Hippocampal formation (tissue), 2 donors: ENCODE measurements at regions not wholly inside any gene's neighbourhood (a gene's known extent, or its start where the extent isn't known, plus 50 kb on each side); places are given as distances from the start of the nearest gene placed in this dataset.
"Not testable (repeated sequence)": the region's sequence is repeated elsewhere in the genome, so short reads cannot be mapped to it uniquely, and the experiment has no call there.

Source experiments
- DNase-seq, 2 donors: peaks; one replicate each; lab custom pipeline; 2025; lab: John Stamatoyannopoulos, UW

DNA sequence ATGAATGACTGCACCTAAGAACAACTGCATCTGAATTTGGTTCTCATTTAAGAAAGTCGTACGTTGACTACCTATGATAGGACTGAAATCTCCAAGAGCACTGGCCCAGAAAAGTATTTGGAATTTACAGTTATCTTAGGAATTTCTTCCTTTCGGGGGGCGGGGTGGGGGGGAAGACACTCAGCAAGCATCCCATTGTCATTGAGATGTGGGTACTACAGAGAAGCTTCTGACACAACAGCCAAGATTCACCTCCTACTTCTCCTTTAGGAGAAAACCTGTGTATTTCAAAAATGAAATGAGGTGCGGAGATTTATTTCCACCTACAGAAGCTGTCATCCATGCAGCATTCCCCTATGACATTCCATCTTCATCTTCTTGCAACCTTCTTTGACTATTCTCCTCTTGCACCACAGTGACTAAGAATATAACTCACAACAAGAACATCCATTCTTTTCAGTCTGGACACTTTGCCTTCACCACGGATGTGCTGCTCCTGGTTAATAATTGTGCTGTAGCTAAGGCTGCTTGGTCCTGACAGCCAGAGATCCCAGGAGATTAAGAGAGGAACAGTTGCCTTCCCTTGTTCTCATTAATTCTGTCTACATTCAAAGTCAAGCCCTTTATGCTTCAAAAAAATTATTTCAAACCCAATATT lies 98.4 kb upstream of the FRMD4A start:
- no peak for DNase-seq

DNA sequence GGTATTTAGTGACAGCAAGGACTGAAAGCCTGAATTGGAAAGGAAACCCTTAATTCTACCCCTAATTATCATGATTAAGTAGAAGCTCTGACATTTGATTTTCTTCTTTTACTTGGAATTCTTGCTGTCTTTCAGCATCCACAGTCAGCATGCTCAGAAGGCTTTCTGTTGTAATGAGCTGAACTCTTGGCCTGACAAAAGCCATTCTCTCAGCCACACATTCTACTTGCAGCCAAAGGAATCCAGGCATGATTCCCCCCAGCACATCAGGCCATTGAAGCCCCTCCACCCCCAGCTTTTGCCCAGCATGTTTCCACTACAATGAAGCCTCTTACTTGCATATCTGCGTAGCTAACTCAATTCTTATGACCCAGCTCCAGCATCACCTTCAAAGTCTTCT lies 94.3 kb upstream of the FRMD4A start:
- no peak for DNase-seq

DNA sequence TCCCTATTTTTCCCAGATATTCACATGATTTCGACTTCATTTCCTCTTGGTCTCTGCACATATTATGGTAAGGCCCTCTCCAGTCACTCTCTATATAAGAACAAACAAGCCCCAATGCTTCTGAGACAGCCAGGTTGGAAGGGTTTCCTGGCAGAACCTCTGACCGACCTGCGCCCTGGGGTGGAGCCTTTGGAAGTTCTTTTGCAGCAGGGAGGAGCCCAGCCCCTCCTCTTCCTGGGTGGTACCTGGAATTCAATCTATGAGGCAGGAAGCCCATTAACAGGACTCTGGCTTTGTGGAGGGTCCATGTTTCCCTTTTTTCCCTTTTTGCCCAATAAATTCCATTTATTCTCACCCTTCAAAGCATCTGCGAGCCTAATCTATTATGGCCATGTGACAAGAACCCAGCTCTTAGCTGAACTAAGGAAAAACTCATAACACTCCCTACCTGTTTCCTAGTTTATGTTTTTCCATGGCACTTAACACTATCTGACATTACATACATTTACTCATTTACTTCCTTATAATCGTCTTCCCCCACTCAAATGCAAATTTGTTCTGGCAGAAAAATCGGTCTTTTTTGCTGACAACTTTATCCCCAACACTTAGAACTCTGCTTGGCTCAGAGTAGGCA lies 92.5 kb upstream of the FRMD4A start:
- DNase-seq = no peak

DNA sequence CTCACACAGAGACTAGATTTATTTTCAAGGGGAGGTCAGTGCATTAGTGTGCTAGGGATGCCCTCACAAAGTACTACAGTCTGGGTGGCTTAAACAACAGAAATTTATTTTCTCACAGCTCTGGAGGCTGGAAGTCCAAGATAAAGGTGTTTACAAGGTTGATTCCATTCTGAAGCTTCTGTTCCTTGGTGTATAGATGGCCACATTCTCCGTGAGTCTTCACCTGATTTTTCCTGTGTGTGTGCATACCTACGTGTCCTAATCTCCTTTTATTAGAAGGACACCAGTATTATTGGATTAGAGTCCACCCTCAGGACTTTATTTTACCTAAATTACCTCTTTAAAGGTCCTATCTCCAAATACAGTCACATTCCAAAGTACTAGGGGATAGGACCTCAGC lies 91.7 kb upstream of the FRMD4A start:
- DNase-seq = no peak

DNA sequence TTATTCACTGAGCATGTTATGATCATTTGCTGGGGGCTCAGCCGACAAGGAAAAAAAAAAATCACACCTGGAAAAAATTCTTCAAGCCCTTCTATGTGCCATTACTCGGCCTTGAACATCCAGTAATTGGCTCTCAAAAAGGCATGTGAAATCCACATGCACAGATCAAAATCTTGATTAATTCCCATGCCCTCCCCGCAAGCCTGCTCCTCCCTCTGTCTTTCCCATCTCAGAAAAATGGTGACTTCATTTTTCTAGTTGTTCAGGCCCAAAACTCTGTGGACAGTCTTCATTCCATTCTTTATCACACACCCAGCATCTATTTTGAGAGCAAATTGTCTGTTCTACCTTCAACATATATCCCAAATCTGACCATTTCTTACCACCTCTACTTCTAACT lies 91.2 kb upstream of the FRMD4A start:
- DNase-seq = no peak

DNA sequence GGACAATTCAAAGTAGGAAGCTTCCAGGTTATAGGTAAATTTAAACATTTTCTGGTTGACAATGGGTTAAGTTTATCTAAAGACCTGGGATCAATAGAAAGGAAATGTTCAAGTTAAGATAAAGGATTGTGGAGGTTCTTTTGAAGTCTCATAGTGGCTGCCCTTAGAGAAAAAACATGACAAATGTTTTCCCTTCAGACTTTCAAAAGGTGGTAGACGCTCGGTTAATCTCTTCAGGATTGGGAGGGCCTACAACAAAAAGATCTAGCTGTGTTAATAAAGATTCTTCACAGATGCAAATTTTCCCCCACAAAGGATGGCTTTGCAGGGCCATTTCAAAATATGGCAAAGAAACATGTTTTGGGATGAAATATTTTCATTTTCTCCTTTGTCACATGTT lies 86.6 kb upstream of the FRMD4A start:
- not testable (repeated sequence) for DNase-seq

DNA sequence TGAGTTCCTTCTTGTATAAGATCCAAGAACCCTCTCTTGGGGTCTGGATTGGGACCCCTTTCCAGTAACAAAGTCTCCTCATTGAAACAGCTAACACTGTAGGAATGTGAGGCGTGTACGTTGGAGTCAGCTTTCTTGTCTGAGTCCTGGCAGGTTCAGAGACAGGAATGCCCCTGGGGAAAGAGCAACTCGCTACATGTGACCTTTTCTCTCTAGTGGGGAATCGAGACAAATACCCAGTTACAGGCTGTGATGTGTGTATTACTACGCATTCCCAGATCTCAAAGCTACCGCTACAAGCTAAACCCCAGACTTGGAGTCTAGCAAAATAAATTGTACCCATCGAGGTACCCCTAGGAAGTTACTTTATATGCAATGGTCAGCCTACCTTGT lies 85.6 kb upstream of the FRMD4A start:
- DNase-seq = no peak

DNA sequence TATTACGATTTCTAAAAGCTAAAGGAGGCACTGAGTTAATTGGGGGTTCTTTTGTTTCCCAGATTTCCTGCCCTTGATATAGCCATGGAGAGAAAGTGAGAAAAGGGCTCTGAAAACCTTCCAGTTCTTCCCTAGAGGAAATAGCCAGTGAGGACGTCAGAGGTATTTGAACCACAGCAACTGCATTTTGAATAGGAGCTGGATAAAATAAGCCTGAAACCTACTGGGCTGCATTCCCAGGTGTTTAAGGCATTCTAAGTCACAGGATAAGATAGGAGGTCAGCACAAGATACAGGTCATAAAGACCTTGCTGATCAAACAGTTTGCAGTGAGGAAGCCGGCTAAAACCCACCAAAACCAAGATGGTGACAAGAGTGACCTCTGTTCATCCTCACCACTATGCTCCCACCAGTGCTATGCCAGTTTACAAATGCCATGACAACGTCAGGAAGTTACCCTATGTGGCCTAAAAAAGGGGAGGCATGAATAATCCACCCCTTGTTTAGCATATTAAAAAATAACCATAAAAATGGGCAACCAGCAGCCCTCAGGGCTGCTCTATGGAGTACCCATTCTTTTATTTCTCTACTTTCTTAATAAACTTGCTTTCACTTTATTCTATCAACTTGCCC lies 85.1 kb upstream of the FRMD4A start:
- DNase-seq = no peak

DNA sequence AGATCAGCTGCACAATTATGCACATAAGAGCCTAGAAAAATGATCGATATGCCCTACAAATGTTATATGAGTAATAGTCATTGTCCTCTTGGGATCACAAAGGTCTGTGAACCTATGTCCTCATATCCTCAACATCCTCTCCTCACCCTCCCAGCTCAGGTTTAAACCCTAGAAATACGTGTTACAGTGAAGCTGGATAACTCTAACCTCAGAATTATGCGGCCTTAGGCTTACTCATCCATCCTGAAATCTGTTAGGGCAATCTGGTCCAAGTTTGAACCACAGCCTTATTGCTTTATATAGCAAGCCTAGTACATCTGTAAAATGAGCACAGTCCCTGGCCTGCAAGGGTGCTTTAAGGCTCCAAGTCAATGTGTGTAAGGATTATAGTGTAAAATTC lies 84.2 kb upstream of the FRMD4A start:
- DNase-seq = no peak

DNA sequence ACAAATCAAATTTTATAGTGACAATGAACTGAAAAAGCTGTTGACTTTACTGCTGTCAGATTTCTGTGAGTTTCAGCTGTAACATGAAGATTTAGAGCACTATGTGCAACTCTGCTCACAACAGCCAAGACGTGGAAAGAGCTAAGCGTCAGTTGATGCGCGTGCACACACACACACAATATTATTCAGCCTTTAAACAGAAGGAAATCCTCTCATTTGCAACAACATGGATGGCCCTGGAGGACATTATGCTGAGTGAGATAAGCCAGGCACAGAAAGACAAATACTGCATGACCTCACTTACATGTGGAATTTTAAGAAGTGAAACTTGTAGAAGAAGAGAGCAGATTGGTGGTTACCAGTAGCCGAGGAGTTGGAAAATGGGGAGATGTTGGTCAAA lies 82.8 kb upstream of the FRMD4A start:
- no peak for DNase-seq

DNA sequence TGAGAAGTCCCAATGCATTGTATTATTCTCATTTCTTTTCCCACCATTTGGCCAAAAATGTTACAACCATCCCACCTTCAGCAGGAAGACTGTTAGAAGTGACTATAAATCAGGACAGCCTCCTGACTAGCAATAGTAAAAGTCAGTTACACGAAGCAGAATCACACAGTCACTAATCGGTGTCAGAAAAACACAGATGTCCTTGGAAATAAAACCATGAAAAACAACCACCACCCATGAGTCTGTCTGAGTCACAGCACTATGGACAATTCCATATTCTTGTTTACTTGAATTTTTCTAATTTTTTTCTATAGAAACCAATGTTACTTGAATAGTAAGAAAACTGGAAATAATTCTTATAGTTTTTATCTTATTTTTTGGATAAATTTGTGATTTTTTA lies 81.9 kb upstream of the FRMD4A start:
- DNase-seq = no peak

DNA sequence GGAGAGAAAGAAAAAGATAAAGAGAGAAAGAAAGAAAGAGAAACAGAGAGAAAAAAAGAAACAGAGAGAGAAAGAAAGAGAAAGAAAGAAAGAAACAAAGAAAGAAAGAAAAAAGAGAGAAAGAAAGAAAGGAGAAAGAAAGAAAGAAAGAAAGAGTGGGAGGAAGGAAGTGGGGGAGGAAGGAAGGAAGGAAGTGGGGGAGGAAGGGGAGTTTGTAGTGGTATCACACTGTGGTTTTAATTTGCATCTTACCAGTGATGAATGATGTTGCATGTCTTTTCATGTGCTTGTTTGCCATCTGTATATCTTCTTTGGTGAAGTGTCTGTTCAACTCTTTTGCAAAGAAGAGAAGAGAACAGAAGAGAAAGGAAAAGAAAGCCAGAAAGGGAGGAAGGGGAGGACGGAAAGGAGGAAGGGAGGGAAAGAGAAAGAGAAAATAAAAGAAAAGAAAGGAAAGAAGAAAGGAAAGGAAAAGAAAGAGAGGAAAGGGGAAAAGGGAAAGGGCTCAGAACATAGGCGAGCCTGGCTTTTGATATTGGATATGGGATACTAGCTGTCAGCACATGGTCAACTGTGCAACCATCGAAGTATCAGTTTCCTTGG lies 79.2 kb upstream of the FRMD4A start:
- DNase-seq = no peak

DNA sequence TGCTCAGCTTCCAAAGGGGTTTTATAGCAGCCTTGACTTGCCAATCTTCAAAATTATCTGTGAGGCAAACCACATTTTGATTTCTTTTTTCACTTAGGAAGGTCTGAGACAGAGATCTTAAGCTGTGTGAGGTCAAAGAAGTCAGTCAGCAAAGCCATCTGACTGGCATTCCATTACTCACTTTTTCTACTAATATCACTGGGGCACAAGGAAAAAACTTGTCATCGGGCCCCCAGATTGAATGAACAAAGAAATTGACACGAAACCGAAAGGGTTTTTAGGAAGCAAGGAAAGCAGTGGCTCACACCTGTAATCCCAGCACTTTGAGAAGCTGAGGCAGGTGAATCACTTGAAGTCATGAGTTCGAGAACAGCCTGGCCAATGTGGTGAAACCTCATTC lies 78.5 kb upstream of the FRMD4A start:
- no peak for DNase-seq

DNA sequence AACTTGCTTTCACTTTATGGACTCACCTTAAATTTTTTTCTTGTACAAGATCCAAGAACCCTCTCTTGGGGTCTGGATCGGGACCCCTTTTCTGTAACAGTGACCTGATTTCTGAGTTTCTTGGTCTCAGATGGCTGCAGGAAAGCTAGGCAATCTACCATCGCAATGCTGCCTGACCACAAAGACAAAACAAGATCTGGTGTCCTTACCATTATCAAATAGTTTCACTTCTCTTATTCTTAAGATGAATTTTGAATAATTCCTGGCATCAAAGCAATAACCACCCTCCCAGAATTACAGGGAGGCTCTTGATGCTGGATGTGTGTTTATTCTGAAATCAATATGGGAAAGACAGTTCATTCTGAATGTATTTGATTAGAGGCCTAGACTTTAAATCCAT lies 77.4 kb upstream of the FRMD4A start:
- no peak for DNase-seq

DNA sequence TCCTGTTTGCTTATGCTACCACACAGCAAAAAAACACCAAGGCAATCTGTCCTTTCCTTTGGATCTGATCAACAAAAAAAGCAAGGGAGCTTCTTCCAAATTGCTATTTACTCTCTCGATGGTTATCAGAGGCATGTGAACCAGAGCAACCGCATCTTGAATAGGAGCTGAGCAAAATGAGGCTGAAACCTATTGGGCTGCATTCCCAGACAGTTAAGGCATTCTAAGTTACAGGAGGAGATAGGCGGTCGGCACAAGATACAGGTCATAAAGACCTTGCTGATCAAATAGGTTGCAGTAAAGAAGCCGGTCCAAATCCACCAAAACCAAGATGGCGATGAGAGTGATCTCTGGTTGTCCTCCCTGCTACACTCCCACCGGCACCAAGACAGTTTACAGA lies 76.8 kb upstream of the FRMD4A start:
- DNase-seq = no peak

DNA sequence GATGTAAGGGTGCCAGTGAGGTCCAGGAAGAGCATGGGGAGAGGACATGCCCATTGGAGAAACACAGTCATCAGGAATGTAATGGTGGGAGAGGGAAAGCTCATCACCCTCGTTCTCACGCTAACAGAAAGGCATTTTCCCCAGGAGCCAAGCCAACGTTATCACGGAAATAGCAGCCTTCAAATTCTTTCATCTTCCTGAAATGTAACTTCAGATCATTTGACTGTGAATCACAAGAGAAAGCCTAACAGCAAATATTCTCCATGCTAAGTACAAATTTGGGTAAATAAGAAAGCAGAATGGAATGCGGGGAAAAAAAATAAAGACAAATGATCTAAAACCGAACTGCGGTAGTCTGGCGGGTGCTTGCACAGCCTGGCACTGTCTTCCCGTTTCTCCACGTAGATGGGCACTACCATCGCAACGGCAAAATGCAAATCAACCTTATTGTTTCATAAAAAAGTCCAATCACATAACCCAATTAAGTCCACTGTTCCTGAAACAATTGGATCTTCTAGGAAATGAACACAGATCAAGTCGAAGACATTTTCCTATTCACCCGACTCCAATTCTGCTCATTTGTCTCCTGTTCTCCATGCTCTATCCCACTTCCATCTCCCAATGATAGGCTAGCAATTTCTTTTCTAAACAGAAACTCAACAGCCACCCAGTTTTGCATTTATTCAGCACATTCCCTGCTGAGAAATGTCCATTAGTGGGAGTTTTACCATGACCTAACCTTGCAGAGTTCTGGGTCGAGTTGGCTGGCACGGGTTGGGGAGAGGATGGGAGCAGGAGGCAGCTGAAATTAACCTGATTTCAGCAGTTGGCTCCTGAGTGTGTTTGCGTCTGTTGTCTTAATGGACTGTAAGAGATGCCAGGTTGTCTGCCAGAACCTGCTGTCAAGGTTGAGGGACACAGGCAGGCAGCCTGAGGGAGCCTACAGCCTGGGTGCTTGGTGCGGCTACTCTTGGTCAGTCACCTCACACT lies 74.6 kb upstream of the FRMD4A start:
- DNase-seq = peak in 1 of 2 donors; percentile 29

DNA sequence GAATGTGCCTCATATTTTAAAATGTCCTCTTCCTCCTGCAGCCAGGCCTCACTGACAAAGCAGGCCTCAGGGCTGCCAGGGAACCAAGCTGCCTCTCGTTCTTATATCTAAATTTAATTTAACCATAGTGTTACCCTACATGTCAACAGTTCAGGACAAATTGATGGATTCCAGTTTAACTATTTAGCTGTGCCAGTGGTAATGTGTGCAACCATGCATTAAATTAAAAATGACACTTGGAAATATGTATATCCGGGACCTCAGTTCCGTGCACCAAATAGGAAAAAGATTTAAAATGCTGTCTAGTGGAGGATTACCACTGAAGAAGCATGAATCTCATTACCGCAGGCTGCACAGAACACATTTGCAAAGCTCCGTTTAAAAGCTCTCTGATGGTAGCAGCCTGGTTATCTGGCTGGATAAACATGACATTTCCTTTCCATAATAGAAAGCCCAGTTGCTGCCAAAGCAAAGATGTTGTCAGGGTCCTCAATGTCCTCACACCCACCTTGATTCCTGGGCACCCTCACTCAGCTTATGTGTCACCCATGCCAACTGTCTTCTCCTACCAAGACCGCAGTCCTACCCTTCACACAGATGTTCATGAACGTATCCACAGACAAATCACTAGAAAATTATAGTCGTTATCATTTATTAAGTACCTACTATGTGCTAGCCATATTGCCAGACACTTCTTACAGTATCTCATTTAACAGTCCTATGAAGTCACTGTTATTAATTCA lies 73.3 kb upstream of the FRMD4A start:
- no peak for DNase-seq

DNA sequence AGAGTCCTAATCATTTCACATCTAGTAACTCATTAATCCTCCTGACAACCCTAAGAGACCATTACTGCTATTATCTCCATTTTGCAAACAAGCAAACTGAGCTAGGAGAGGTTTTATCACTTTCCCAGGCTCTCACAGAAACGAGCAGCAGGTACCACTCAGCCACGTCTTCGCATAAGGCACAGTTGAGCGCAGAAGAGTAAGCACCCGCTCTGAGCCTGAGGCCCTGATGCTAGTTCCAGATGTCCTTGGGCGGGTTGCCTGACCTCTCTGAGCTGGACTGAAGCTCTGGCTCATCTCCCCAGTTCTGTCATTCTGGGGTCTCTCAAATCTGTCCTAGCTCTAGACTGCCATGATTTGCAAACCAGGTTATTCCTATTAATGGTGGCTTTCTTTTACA lies 72.6 kb upstream of the FRMD4A start:
- DNase-seq = no peak

DNA sequence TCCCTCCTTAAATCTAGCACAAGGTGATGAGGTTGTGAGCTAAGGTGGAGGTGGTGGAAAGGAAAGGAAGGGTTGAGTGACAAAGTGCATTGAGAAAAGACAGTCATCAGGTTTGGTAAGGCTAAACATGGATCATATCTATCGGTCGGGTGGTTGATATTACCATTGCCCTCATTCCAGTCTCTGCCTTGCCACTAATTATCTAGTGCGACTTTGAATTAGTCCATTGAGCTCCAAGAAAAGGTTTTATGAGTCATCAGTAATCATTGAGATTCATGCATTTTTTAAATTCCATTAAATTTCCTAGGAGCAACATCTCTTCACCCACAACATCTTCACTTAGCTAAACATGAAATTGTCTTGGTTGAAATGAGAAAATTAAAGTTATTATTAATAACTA lies 68.9 kb upstream of the FRMD4A start:
- no peak for DNase-seq

DNA sequence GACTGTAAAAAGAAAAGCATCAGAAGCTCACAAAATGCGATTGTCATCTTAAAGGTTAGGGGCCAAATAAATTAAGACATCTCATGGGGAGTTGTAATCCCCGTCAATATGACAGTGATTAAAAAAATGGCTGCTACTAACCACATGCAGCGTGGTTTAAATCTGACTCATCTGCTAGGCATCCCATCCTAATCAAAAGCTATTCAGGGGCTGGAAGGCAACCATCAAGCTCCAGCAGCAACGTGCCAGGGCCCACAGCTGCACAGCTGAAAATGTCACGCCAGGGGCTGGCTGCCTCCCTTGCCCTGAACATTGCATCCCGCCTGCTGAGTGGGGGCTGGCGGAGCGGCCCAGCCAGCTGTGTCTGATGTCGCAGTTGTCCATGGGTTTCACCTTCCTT lies 66.3 kb upstream of the FRMD4A start:
- DNase-seq = peak; percentile 74 to 78

DNA sequence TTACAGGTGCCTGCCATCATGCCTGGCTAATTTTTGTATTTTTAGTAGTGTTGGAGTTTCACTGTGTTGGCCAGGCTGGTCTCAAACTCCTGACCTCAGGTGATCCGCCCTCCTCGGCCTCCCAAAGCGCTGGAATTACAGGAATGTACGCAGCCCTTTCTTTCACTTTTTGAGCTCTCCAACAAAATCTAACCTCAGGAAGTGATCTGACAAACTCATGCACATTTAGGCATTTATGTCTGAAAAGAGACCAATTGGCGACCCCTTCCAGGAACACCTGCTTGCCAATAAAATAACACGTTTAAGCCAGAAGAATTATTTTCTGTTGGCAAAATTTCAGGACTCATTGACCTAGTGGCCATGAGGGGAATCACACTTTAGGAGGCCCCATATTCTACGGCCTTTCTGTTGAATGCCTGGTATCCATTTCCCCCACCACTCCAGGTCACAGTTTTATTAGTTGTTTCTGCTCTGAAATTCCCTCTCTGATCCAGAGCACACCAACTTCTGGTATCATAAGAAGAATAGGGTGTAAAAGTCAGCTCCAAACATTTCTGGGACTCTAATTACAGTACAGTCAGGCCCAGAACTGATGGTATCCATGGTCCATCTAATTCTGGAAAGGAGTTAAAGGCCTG lies 65.8 kb upstream of the FRMD4A start:
- no peak for DNase-seq
